ENCODE measurements at regions not wholly inside any gene's neighbourhood (a gene's known extent, or its start where the extent isn't known, plus 50 kb on each side); places are given as distances from the start of the nearest gene placed in this dataset.

DNA sequence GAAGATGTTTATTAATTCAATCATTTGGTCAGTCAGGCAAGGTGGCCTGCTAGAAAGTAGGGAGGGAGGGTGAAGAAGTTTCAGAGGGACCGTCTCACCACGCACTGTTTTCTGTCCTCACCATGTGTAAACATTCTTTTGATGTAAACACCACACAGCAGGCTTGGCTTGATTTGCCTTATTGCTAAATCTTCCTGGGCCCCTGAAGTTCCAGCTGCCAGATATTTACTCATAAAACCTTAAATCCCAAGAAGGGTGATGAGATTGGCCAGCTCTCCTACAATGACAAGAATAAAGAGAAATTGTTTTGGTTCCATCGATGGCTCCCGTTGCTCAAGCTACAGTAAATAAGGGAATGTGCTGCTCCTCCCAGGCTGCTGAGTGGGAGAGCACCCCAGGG lies 198.2 kb upstream of the TMTC4 start:
- H3K4me3 Mint-ChIP-seq: no peak overlapping the region
- TF ChIP-seq CTCF (IDR thresholded peaks at IDR 0.05; ENCODE audit: unreplicated experiment in 3 of 3): no peak
- H3K9me3 Mint-ChIP-seq: peaks cover 12% of the 10 kb centered on the region
- no peaks in the 10 kb centered on the region for H3K36me3 Mint-ChIP-seq (ENCODE audit: low read depth)
- H3K27ac Mint-ChIP-seq: no peak overlapping the region
- no peaks in the 10 kb centered on the region for H3K27me3 Mint-ChIP-seq (ENCODE audit: low read depth)
- H3K4me1 Mint-ChIP-seq: no peaks in the 10 kb centered on the region

DNA sequence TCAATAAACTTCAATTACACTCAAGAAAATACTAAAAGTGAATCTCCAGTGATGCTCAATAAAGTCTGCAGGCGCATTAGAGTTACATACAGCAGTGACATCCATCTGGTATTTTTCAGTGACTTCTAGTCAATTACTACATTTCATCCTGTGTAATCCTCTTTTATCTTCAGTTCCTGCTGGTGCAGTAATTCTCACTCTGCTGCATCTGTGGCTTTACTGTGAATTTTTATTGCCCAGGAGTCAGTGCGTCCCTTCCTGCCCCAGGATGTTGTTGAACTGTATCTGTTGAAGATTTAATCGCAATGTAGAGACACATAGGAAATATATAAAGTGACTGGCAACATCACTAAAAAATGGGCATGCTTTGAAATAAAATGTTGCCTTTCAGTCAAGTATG lies 196.3 kb upstream of the TMTC4 start:
- no peak for TF ChIP-seq CTCF (IDR thresholded peaks at IDR 0.05; ENCODE audit: unreplicated experiment in 3 of 3)
- Mint-ChIP-seq H3K9me3 (peaks cover 17% of the 10 kb centered on the region), H3K4me3 (no peak overlapping the region), H3K27me3 (ENCODE audit: low read depth) (no peaks in the 10 kb centered on the region), H3K36me3 (ENCODE audit: low read depth) (no peaks in the 10 kb centered on the region), H3K4me1 (no peaks in the 10 kb centered on the region), H3K27ac (no peak overlapping the region)

DNA sequence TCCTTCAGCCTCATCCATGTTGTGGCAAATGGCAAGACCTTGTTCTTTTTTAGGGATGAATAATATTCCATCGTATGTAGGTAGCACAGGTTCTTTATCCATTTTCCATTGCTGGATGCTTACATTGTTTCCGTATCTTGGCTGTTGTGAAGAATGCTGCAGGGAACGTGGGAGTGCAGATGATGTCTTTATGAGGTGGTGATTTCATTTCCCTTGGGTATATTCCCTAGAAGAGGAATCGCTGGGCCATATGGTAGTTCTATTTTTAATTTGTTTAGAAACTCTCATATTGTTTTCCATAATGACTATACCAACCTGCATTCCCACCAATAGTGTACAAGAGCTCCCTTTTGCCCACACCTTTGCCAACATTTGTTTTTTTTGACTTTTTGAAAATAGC lies 186.3 kb upstream of the TMTC4 start:
- no peak overlapping the region for H3K4me3 Mint-ChIP-seq
- H3K27ac Mint-ChIP-seq: no peak overlapping the region
- peaks cover 9% of the 10 kb centered on the region for H3K27me3 Mint-ChIP-seq (ENCODE audit: low read depth)
- no peaks in the 10 kb centered on the region for H3K4me1 Mint-ChIP-seq
- peaks cover 9% of the 10 kb centered on the region for H3K9me3 Mint-ChIP-seq
- no peak for TF ChIP-seq CTCF (IDR thresholded peaks at IDR 0.05; ENCODE audit: unreplicated experiment in 3 of 3)
- H3K36me3 Mint-ChIP-seq (ENCODE audit: low read depth): no peaks in the 10 kb centered on the region

DNA sequence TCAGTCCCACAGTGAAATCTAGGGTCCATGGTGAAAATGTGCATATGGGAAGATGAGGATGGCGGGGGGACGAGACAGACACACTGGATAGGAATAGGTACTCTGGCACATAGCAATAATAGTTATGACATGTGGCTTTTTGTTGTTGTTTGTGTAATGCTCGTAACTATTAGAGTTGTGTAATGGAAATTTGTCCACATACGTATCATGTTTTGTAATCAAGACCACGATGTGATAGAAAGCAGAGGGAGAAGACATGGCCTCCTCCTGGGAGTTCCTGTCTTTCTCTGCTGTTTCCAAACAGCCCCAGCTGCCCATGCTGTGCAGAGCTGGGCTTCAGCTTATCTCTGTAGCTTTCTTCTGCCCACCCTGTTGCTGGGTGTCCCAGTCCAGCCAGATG lies 185.3 kb upstream of the TMTC4 start:
- no peaks in the 10 kb centered on the region for H3K4me1 Mint-ChIP-seq
- no peak overlapping the region for H3K4me3 Mint-ChIP-seq
- no peak for TF ChIP-seq CTCF (IDR thresholded peaks at IDR 0.05; ENCODE audit: unreplicated experiment in 3 of 3)
- no peaks in the 10 kb centered on the region for H3K36me3 Mint-ChIP-seq (ENCODE audit: low read depth)
- H3K27me3 Mint-ChIP-seq (ENCODE audit: low read depth): peaks cover 13% of the 10 kb centered on the region
- H3K9me3 Mint-ChIP-seq: peaks cover 5% of the 10 kb centered on the region
- no peak overlapping the region for H3K27ac Mint-ChIP-seq

DNA sequence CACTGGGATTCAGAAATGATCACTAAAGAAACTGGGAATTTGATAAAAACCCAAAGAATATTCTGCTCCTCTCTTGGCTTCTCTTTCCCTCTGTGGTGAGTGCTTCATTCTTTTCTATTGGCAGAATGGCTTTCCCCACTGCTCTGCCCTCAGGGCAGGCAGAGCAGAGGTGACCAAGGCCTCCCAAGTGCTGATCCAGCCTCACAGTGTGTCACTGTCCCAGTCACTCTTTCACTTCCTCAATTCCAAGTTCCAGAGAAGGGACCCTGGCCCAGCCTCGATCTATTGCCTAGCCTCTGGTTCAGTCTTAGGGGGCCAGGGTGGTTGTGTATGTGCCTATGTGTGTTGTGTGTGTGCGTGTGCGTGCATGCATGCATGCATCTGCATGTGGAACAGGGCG lies 180.6 kb upstream of the TMTC4 start:
- no peak overlapping the region for H3K4me3 Mint-ChIP-seq
- no peaks in the 10 kb centered on the region for H3K9me3 Mint-ChIP-seq
- H3K4me1 Mint-ChIP-seq: no peaks in the 10 kb centered on the region
- no peaks in the 10 kb centered on the region for H3K36me3 Mint-ChIP-seq (ENCODE audit: low read depth)
- no peak overlapping the region for H3K27ac Mint-ChIP-seq
- H3K27me3 Mint-ChIP-seq (ENCODE audit: low read depth): peaks cover 13% of the 10 kb centered on the region
- TF ChIP-seq CTCF (IDR thresholded peaks at IDR 0.05; ENCODE audit: unreplicated experiment in 3 of 3): no peak

DNA sequence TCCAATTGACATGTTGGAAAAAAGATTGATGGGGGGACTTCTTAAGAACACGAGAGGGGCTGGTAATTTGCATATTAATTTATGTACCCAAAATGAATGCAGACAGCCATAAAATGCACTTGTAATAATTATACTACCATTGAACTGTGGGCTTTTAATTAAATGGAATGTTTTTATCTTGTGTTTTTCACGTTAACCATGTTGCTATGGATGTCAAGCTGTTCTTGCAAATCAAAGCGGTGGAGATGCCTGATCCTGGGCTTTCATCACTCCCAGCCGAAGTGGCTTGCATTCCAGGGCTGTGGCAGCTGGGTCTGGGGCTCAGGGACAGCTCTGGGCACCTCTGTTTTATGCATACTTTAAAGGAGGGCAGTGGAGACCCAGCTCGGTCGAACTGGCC lies 179.4 kb upstream of the TMTC4 start:
- H3K27me3 Mint-ChIP-seq (ENCODE audit: low read depth): peaks cover 13% of the 10 kb centered on the region
- H3K36me3 Mint-ChIP-seq (ENCODE audit: low read depth): no peaks in the 10 kb centered on the region
- no peaks in the 10 kb centered on the region for H3K4me1 Mint-ChIP-seq
- no peak overlapping the region for H3K4me3 Mint-ChIP-seq
- no peak overlapping the region for H3K27ac Mint-ChIP-seq
- TF ChIP-seq CTCF (IDR thresholded peaks at IDR 0.05; ENCODE audit: unreplicated experiment in 3 of 3): no peak
- peaks cover 1% of the 10 kb centered on the region for H3K9me3 Mint-ChIP-seq

Data from nephron (organoid).